GM18502 (cell line): ENCODE measurements at regions not wholly inside any gene's neighbourhood (a gene's known extent, or its start where the extent isn't known, plus 50 kb on each side); places are given as distances from the start of the nearest gene placed in this dataset.

Experiments
- ATAC-seq: cut with Tn5 transposase; IDR thresholded peaks from one replicate; pipeline ENCODE4 v1.9.1; 2021; ENCODE audit warnings: mild to moderate bottlenecking; ENCODE audit not compliant: unreplicated experiment, poor library complexity

- ATAC-seq: no peak
These were observed 153.8 kb upstream of the KCNN2 start for GRCh38 chr5:114208120-114208519.

GRCh38 chr5:114208588-114208987, 153.3 kb upstream of the KCNN2 start:
- no peak for ATAC-seq

- ATAC-seq: no peak
These were observed 151.2 kb upstream of the KCNN2 start for GRCh38 chr5:114210662-114211061.

GRCh38 chr5:114221807-114222206, 140.1 kb upstream of the KCNN2 start:
- no peak for ATAC-seq

GRCh38 chr5:114223866-114224265, 138.0 kb upstream of the KCNN2 start:
- ATAC-seq: peak; percentile 89

GRCh38 chr5:114237766-114238165, 124.1 kb upstream of the KCNN2 start:
- no peak for ATAC-seq

GRCh38 chr5:114238771-114239313, 123.0 kb upstream of the KCNN2 start:
- ATAC-seq: no peak

GRCh38 chr5:114243281-114243971, 118.4 kb upstream of the KCNN2 start:
- ATAC-seq: peak; percentile 5

- ATAC-seq: peak; percentile 66
These were observed 117.9 kb upstream of the KCNN2 start for GRCh38 chr5:114243972-114244317.

GRCh38 chr5:114249823-114250222, 112.0 kb upstream of the KCNN2 start:
- ATAC-seq: no peak

GRCh38 chr5:114250536-114250935, 111.3 kb upstream of the KCNN2 start:
- ATAC-seq: no peak

- no peak for ATAC-seq
These were observed 109.6 kb upstream of the KCNN2 start for GRCh38 chr5:114252226-114252625.

- no peak for ATAC-seq
These were observed 106.6 kb upstream of the KCNN2 start for GRCh38 chr5:114255260-114255659.

- no peak for ATAC-seq
These were observed 99.9 kb upstream of the KCNN2 start for GRCh38 chr5:114261989-114262388.

GRCh38 chr5:114265432-114266060, 96.3 kb upstream of the KCNN2 start:
- ATAC-seq: no peak

GRCh38 chr5:114266374-114266773, 95.5 kb upstream of the KCNN2 start:
- ATAC-seq: no peak

- ATAC-seq: no peak
These were observed 65.7 kb upstream of the KCNN2 start for GRCh38 chr5:114296191-114296590.

GRCh38 chr5:114297915-114298314, 64.0 kb upstream of the KCNN2 start:
- no peak for ATAC-seq

GRCh38 chr5:114305402-114306207, 56.3 kb upstream of the KCNN2 start:
- ATAC-seq: peak; percentile 74

- ATAC-seq: no peak
These were observed 53.9 kb upstream of the KCNN2 start for GRCh38 chr5:114308017-114308416.

- no peak for ATAC-seq
These were observed 53.4 kb upstream of the KCNN2 start for GRCh38 chr5:114308508-114308907.
